Nephron progenitor cell (in vitro differentiated cells): ENCODE measurements at regions not wholly inside any gene's neighbourhood (a gene's known extent, or its start where the extent isn't known, plus 50 kb on each side); places are given as distances from the start of the nearest gene placed in this dataset.

Source experiments
- DNase-seq: peaks from one replicate; pipeline ENCODE4 v3.0.0; 2021
- H3K27ac Mint-ChIP-seq: 2 replicates; pipeline ENCODE4 v1.8.0; 2021; ENCODE audit warnings: mild to moderate bottlenecking, moderate library complexity, mixed read lengths
- H3K27me3 Mint-ChIP-seq: 2 replicates; pipeline ENCODE4 v1.8.0; 2021; ENCODE audit warnings: mild to moderate bottlenecking, low read depth, mixed read lengths; ENCODE audit not compliant: poor library complexity
- H3K36me3 Mint-ChIP-seq: 2 replicates; pipeline ENCODE4 v1.8.0; 2021; ENCODE audit warnings: low read depth, mixed read lengths
- H3K4me1 Mint-ChIP-seq: 2 replicates; pipeline ENCODE4 v1.8.0; 2021; ENCODE audit warnings: mixed read lengths
- H3K4me3 Mint-ChIP-seq: 2 replicates; pipeline ENCODE4 v1.8.0; 2021; ENCODE audit warnings: mild to moderate bottlenecking, moderate library complexity, mixed read lengths
- H3K9me3 Mint-ChIP-seq: 2 replicates; pipeline ENCODE4 v1.8.0; 2021; ENCODE audit warnings: mild to moderate bottlenecking, moderate library complexity, mixed read lengths
- TF ChIP-seq, protein P1 (sequence below): fragments of 200-600 bp; sonication (generic); IDR thresholded peaks from 2 replicates; pipeline ENCODE4 v1.5.0; 2021; ENCODE audit warnings: antibody characterized with exemption

GRCh38 chr6:159506048-159506447 is 187.0 kb downstream of the SOD2 start:
- Mint-ChIP-seq H3K36me3 (no peaks in the 10 kb centered on the region), H3K27me3 (peaks cover 4% of the 10 kb centered on the region), H3K4me3 (no peak overlapping the region), H3K4me1 (no peaks in the 10 kb centered on the region), H3K9me3 (peaks cover 42% of the 10 kb centered on the region), H3K27ac (no peak overlapping the region)
- DNase-seq, result no peak
- TF ChIP-seq, protein P1, sequence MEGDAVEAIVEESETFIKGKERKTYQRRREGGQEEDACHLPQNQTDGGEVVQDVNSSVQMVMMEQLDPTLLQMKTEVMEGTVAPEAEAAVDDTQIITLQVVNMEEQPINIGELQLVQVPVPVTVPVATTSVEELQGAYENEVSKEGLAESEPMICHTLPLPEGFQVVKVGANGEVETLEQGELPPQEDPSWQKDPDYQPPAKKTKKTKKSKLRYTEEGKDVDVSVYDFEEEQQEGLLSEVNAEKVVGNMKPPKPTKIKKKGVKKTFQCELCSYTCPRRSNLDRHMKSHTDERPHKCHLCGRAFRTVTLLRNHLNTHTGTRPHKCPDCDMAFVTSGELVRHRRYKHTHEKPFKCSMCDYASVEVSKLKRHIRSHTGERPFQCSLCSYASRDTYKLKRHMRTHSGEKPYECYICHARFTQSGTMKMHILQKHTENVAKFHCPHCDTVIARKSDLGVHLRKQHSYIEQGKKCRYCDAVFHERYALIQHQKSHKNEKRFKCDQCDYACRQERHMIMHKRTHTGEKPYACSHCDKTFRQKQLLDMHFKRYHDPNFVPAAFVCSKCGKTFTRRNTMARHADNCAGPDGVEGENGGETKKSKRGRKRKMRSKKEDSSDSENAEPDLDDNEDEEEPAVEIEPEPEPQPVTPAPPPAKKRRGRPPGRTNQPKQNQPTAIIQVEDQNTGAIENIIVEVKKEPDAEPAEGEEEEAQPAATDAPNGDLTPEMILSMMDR, result no peak

GRCh38 chr6:159505140-159505922 is 187.7 kb downstream of the SOD2 start:
- Mint-ChIP-seq H3K4me3 (no peak overlapping the region), H3K27me3 (peaks cover 4% of the 10 kb centered on the region), H3K27ac (no peak overlapping the region), H3K4me1 (no peaks in the 10 kb centered on the region), H3K9me3 (peaks cover 44% of the 10 kb centered on the region), H3K36me3 (no peaks in the 10 kb centered on the region)
- TF ChIP-seq, protein P1, result no peak
- DNase-seq, result no peak

- no peaks in the 10 kb centered on the region for H3K36me3 Mint-ChIP-seq
- H3K9me3 Mint-ChIP-seq, result peaks cover 59% of the 10 kb centered on the region
- H3K27me3 Mint-ChIP-seq, result peaks cover 7% of the 10 kb centered on the region
- H3K4me1 Mint-ChIP-seq, result no peaks in the 10 kb centered on the region
- no peak overlapping the region for H3K4me3 Mint-ChIP-seq
- H3K27ac Mint-ChIP-seq, result no peak overlapping the region
- TF ChIP-seq, protein P1, result no peak
- DNase-seq, result no peak
Measured at GRCh38 chr6:159501558-159501957, 191.5 kb downstream of the SOD2 start.

- DNase-seq, result no peak
- Mint-ChIP-seq H3K4me3 (no peak overlapping the region), H3K27me3 (peaks cover 7% of the 10 kb centered on the region), H3K27ac (no peak overlapping the region), H3K4me1 (peaks cover 11% of the 10 kb centered on the region), H3K36me3 (no peaks in the 10 kb centered on the region), H3K9me3 (peaks cover 53% of the 10 kb centered on the region)
- TF ChIP-seq, protein P1, result no peak
Measured at GRCh38 chr6:159499034-159499433, 194.0 kb downstream of the SOD2 start.

GRCh38 chr6:159494586-159494972 is 198.5 kb downstream of the SOD2 start:
- no peaks in the 10 kb centered on the region for H3K36me3 Mint-ChIP-seq

More at GRCh38 chr6:159494586-159494972, 198.5 kb downstream of the SOD2 start:
- no peak overlapping the region for H3K27ac Mint-ChIP-seq
- no peak for DNase-seq
- TF ChIP-seq, protein P1, result no peak
- peaks cover 61% of the 10 kb centered on the region for H3K9me3 Mint-ChIP-seq
- H3K27me3 Mint-ChIP-seq, result peaks cover 9% of the 10 kb centered on the region
- peaks cover 11% of the 10 kb centered on the region for H3K4me1 Mint-ChIP-seq
- no peak overlapping the region for H3K4me3 Mint-ChIP-seq
